ENCODE measurements at regions not wholly inside any gene's neighbourhood (a gene's known extent, or its start where the extent isn't known, plus 50 kb on each side); places are given as distances from the start of the nearest gene placed in this dataset.

- intact Hi-C loops (cut with micrococcal nuclease): no loop called here
- ATAC-seq (no peak), DNase-seq (no peak)
- Mint-ChIP-seq H3K4me1 (ENCODE audit: low read depth) (peaks cover 13% of the 10 kb centered on the region), H3K4me3 (no peak overlapping the region), H3K27ac (no peak overlapping the region), H3K9me3 (no peaks in the 10 kb centered on the region), H3K27me3 (no peaks in the 10 kb centered on the region), H3K36me3 (ENCODE audit: low read depth) (no peaks in the 10 kb centered on the region)
- TF ChIP-seq CTCF (IDR thresholded peaks at IDR 0.05): no peak
- ChIA-PET POLR2A (no interaction called here), CTCF (no interaction called here)
Measured at GRCh38 chr2:12441750-12442475, 274.8 kb upstream of the TRIB2 start.

- H3K4me3 Mint-ChIP-seq: no peak overlapping the region
- no peak for ATAC-seq
- intact Hi-C loops (cut with micrococcal nuclease): no loop called here
- H3K4me1 Mint-ChIP-seq (ENCODE audit: low read depth): peaks cover 10% of the 10 kb centered on the region
- TF ChIP-seq CTCF (IDR thresholded peaks at IDR 0.05): no peak
- no peaks in the 10 kb centered on the region for H3K9me3 Mint-ChIP-seq
- CTCF ChIA-PET: no interaction called here
- DNase-seq: no peak
- H3K27ac Mint-ChIP-seq: no peak overlapping the region
- no peaks in the 10 kb centered on the region for H3K27me3 Mint-ChIP-seq
- no peaks in the 10 kb centered on the region for H3K36me3 Mint-ChIP-seq (ENCODE audit: low read depth)
- POLR2A ChIA-PET: no interaction called here
Measured at GRCh38 chr2:12442476-12442847, 274.3 kb upstream of the TRIB2 start.

DNA sequence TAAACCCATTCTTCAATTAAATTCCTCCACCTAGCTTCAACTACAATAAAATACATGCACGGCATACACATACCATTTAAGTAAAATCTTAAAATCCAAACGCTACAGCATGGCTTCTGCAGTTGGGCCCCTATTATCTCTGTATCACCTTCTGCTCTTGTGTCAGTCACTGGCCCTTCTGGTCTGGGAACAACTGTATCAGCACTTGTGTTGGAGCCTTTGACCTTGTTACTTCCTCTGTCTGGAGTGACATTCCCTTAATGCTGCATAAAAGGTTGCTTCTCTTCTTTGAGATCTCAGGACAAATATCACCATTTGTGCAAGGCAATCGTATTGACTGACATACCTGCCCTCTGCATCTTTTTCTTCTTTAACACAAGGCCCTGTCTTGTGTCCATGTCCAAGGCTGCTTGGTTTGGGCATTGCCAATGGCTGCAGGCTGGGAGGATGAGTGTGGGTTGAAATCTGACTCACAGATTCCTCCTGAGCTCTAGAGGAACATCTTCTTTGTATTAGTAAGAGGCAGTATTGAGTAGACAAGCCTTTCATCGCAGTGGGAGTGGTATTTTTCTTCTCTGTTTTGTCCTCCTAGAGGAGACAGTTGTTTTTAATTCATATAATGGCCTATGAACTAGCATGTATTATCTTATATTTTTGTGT is 267.8 kb upstream of the TRIB2 start:
- ChIA-PET CTCF (no interaction called here), POLR2A (interaction anchor here (0.7 kb wide), 1 partner anchor 274 kb away, joined by 3 read pairs; no protein-coding TSS in a partner anchor)
- intact Hi-C loops (cut with micrococcal nuclease): no loop called here
- Mint-ChIP-seq H3K36me3 (ENCODE audit: low read depth) (no peaks in the 10 kb centered on the region), H3K27me3 (no peaks in the 10 kb centered on the region), H3K9me3 (no peaks in the 10 kb centered on the region), H3K4me3 (no peak overlapping the region), H3K27ac (no peak overlapping the region), H3K4me1 (ENCODE audit: low read depth) (peaks cover 25% of the 10 kb centered on the region)
- TF ChIP-seq CTCF (IDR thresholded peaks at IDR 0.05): no peak
- ATAC-seq (peak; percentile 74), DNase-seq (peak; percentile 41)

DNA sequence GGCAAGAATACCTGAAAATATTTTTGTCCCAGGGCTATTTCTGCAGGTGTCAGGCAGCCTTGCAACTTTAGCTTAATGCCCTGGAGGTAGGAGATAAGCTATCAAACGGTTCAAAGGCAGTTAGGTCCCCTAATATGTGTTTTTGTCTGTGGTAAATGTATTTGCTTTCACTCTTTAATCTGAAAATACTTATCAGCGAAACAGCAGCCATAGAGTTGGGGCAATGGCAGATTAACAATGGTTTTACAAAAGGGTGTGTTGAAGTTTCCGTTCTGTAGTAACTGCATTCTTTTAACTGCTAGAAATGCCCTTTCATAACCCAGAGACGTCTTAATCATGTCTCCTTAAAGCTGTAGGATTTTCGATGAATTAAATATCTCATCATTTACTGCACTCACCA is 265.0 kb upstream of the TRIB2 start:
- Mint-ChIP-seq H3K9me3 (no peaks in the 10 kb centered on the region), H3K36me3 (ENCODE audit: low read depth) (no peaks in the 10 kb centered on the region), H3K27me3 (no peaks in the 10 kb centered on the region), H3K4me1 (ENCODE audit: low read depth) (peaks cover 33% of the 10 kb centered on the region), H3K27ac (peak overlapping the region; percentile 67), H3K4me3 (peak overlapping the region; percentile 58)
- no peak for TF ChIP-seq CTCF (IDR thresholded peaks at IDR 0.05)
- CTCF ChIA-PET: interaction anchor here (1.1 to 1.3 kb wide), 2 partner anchors 265 to 555 kb away, joined by 3 to 5 read pairs; partner anchors contain the start of gene TRIB2
- DNase-seq (no peak), ATAC-seq (no peak)
- POLR2A ChIA-PET: interaction anchor here (0.8 kb wide), 1 partner anchor 265 kb away, joined by 3 read pairs; the partner anchor contains the start of gene TRIB2
- intact Hi-C loops (cut with micrococcal nuclease): no loop called here

DNA sequence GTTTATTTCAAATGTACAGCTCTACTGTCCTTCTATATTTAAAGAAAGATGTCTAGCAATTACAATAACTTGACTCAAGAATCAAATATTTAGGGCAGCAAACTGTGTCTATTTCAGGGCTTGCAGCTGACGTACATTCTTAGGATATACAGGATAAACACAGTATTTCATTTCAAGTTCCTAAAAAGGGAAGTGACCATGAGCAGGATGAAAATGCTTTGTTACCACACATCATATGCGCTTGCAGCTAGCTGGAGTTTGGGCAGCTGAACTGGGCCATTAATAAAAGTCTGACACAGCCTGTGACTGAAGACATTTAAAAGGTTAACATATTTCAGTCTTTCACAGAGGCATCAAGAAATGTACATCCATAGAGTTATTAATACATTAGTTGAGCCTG is 264.6 kb upstream of the TRIB2 start:
- H3K4me1 Mint-ChIP-seq (ENCODE audit: low read depth): peaks cover 37% of the 10 kb centered on the region
- intact Hi-C loops (cut with micrococcal nuclease): no loop called here
- ATAC-seq (no peak), DNase-seq (no peak)
- H3K27ac Mint-ChIP-seq: peak overlapping the region; percentile 67
- TF ChIP-seq CTCF (IDR thresholded peaks at IDR 0.05): no peak
- CTCF ChIA-PET: interaction anchor here (1.1 to 1.3 kb wide), 2 partner anchors 264 to 555 kb away, joined by 3 to 5 read pairs; partner anchors contain the start of gene TRIB2
- H3K36me3 Mint-ChIP-seq (ENCODE audit: low read depth): no peaks in the 10 kb centered on the region
- POLR2A ChIA-PET: interaction anchor here (0.8 kb wide), 1 partner anchor 265 kb away, joined by 3 read pairs; the partner anchor contains the start of gene TRIB2
- peak overlapping the region; percentile 58 for H3K4me3 Mint-ChIP-seq
- no peaks in the 10 kb centered on the region for H3K27me3 Mint-ChIP-seq
- no peaks in the 10 kb centered on the region for H3K9me3 Mint-ChIP-seq

Measured in activated CD8-positive, alpha-beta T cell treated with anti-CD3 and anti-CD28 coated beads for 36 hours (primary cell).